NB4 (cell line): ENCODE measurements at regions not wholly inside any gene's neighbourhood (a gene's known extent, or its start where the extent isn't known, plus 50 kb on each side); places are given as distances from the start of the nearest gene placed in this dataset.

ENCODE experiments used
- DNase-seq: peaks from one replicate; pipeline ENCODE4 v3.0.0; 2010; ENCODE audit warnings: low read depth
- H3K4me3 ChIP-seq: one replicate; pipeline ENCODE4 v1.5.1; 2011; ENCODE audit warnings: mild to moderate bottlenecking, low read depth, low read length, moderate library complexity
- CTCF ChIP-seq: IDR thresholded peaks from one replicate; pipeline ENCODE4 v1.5.1; 2012; ENCODE audit warnings: low read depth, low read length
- MAX ChIP-seq: IDR thresholded peaks from 2 replicates; pipeline ENCODE4 v1.6.1; 2011; ENCODE audit warnings: low read depth, low read length
- MYC ChIP-seq: IDR thresholded peaks from 2 replicates; pipeline ENCODE4 v1.6.1; 2011; ENCODE audit warnings: low read depth, low read length
- POLR2A ChIP-seq: IDR thresholded peaks from 2 replicates; pipeline ENCODE4 v1.6.1; 2011; ENCODE audit warnings: mild to moderate bottlenecking; ENCODE audit not compliant: insufficient read length; ENCODE audit errors: extremely low read depth

GRCh38 chr7:126210707-126211106, 1042.0 kb downstream of the GRM8 start:
- TF ChIP-seq MAX (no peak), MYC (no peak), CTCF (no peak), POLR2A (no peak)
- DNase-seq = no peak
- no peak overlapping the region for H3K4me3 ChIP-seq

- H3K4me3 ChIP-seq = no peak overlapping the region
- TF ChIP-seq CTCF = no peak
- TF ChIP-seq POLR2A = no peak
- TF ChIP-seq MYC = no peak
- no peak for TF ChIP-seq MAX
- DNase-seq = no peak
Observed at GRCh38 chr7:126203185-126203584, 1049.6 kb downstream of the GRM8 start.

GRCh38 chr7:126202177-126202576, 1050.6 kb downstream of the GRM8 start:
- no peak overlapping the region for H3K4me3 ChIP-seq
- no peak for DNase-seq
- TF ChIP-seq POLR2A (no peak), MAX (no peak), MYC (no peak)

GRCh38 chr7:126185959-126186580, 1066.7 kb downstream of the GRM8 start:
- no peak for DNase-seq
- no peak for TF ChIP-seq CTCF
- no peak for TF ChIP-seq POLR2A
- no peak for TF ChIP-seq MAX
- TF ChIP-seq MYC = no peak

GRCh38 chr7:126179916-126180315, 1072.8 kb downstream of the GRM8 start:
- TF ChIP-seq POLR2A (no peak), MYC (no peak), MAX (no peak), CTCF (no peak)
- no peak for DNase-seq
- no peak overlapping the region for H3K4me3 ChIP-seq

More at GRCh38 chr7:126185959-126186580, 1066.7 kb downstream of the GRM8 start:
- no peak overlapping the region for H3K4me3 ChIP-seq

- TF ChIP-seq MAX (no peak), POLR2A (no peak), CTCF (no peak), MYC (no peak)
- no peak overlapping the region for H3K4me3 ChIP-seq
- no peak for DNase-seq
Observed at GRCh38 chr7:126178865-126179264, 1073.9 kb downstream of the GRM8 start.
